Renal pelvis (tissue), 1 donor: ENCODE measurements at regions not wholly inside any gene's neighbourhood (a gene's known extent, or its start where the extent isn't known, plus 50 kb on each side); places are given as distances from the start of the nearest gene placed in this dataset.

Experiments
- DNase-seq: peaks from one replicate; pipeline ENCODE4 v3.0.0-alpha.2; 2013

- no peak for DNase-seq
These were observed 127.3 kb downstream of the DDX1 start for GRCh38 chr2:15718944-15719323.

DNA sequence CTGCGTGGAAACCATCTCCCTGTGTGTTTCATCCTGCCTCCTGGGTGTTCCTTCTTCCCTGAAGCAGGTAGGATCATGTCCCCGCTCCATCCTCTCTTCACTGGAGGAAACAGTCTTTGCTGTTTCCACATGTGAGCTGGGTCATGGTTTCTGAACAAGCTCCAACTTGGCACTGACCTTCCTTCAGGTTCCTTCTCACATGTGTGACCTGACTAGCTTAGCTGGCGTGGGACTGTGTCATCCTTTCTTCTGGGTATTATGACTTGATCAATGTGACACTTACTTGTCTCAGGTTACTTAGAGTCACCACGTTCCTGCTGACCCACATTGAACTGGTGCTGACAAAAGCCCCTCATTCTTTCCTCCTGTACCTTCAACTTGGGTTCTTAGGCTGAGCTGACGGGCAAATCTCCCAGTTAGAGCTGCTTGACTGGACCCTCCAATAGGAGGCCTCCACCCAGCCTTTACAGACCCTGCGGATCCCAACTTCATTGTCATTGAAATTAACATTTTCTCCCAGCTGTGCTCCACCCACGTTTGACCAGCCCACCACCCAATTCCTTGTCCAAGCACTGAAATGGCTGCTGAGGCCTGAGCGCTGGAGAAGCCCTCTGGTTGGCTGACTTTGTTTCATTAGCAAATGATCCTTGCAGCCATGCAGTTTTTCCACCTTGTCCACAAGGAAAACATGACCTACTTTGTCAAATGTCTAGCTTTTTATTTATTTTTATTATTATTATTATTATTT lies 128.1 kb downstream of the DDX1 start:
- DNase-seq, result no peak

GRCh38 chr2:15720561-15721307 lies 129.1 kb downstream of the DDX1 start:
- DNase-seq, result no peak

DNA sequence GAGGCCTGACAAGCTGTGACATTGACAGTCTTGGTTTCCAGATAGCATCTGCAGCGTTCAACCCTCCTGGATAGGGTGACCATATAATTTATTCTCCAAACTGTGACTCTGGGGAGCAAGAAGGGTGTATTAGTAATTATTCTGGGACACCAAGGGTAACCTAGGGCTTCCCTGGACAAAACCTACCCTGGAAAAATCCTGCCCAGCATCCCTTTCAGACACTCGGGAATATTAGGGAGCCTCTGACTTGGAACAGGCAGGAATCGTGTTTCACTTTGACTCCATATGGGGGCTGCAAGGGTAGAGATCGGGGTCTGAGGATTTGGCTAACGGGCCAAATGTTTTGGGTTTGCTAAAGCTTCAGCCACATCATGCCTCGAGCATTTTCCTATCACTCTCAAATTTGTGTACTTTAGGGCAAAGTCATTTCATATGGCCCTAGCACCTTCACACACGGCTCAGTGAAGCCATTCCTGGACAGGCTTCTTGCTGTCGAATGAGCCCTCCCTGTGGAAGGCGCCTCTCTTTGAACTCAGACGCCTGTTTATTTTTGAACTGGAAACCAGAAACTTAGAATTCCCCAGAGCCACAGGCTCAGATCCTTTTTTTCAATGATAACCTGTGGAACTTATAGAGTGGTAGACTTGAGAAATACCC lies 129.9 kb downstream of the DDX1 start:
- no peak for DNase-seq

- DNase-seq, result no peak
These were observed 131.3 kb downstream of the DDX1 start for GRCh38 chr2:15722980-15723379.

- DNase-seq, result no peak
These were observed 132.6 kb downstream of the DDX1 start for GRCh38 chr2:15724235-15724634.

GRCh38 chr2:15725101-15725781 lies 133.6 kb downstream of the DDX1 start:
- DNase-seq, result no peak

GRCh38 chr2:15725782-15726112 lies 134.1 kb downstream of the DDX1 start:
- no peak for DNase-seq

- no peak for DNase-seq
These were observed 134.8 kb downstream of the DDX1 start for GRCh38 chr2:15726321-15727057.

DNA sequence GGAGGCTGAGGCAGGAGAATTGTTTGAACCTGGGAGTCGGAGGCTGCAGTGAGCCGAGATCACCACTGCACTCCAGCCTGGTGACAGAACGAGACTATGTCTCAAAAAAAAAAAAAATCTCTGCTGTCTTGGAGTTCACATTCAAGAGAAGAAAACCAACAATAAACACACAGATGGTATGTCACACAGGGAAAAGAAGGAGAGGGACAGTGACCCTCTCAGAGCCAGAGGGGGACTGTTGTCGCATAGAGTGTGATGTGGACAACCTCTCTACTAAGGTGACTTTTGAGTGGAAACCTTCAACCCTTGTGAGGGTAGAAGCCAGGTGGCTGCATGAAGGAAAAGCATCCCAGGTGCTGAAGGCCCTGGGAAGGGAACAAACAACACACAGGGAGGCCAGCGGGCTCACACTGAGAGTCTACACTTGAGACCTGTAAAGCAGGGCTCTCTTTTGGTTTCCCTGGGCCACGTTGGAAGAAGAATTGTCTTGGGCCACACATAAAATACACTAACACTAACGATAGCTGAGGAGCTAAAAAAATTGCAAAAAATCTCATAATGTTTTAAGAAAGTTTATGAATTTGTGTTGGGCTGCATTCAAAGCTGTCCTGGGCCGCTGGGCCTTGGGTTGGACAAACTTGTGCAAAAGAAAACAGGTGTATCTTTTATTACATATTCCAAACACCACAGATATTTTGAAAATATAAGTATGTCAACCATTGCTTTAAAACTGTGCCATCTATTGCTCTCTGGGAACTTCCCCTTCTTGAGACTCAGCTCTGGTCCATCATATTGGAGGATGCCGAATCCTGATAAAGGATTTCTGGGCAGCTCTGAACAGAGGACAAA lies 136.0 kb downstream of the DDX1 start:
- no peak for DNase-seq

- no peak for DNase-seq
These were observed 136.7 kb downstream of the DDX1 start for GRCh38 chr2:15728245-15728938.

- no peak for DNase-seq
These were observed 137.3 kb downstream of the DDX1 start for GRCh38 chr2:15729001-15729400.

- no peak for DNase-seq
These were observed 138.3 kb downstream of the DDX1 start for GRCh38 chr2:15729709-15730544.

- DNase-seq, result peak; percentile 76
These were observed 139.0 kb downstream of the DDX1 start for GRCh38 chr2:15730545-15731212.

GRCh38 chr2:15731213-15731888 lies 139.7 kb downstream of the DDX1 start:
- no peak for DNase-seq

DNA sequence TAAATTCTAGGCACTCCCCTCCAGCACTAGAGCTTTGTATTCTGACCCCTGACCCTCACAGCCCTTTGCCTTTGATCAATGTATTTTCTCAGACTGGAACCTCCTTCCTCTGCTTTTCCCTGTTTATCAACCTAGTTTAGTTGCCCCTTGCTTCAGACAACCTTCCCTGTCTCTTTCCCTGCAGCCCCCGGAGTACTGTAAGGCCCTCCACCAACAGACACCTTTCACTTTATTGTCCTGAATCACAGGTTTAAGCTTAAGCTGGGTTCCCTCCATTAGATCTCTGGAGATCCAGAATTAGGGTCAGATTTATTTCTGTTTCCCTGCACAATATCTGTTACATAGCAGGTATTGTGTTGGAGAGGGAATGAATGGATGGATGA lies 140.2 kb downstream of the DDX1 start:
- no peak for DNase-seq

GRCh38 chr2:15732341-15733077 lies 140.8 kb downstream of the DDX1 start:
- DNase-seq, result no peak
